ENCODE measurements at regions not wholly inside any gene's neighbourhood (a gene's known extent, or its start where the extent isn't known, plus 50 kb on each side); places are given as distances from the start of the nearest gene placed in this dataset.

GRCh38 chr10:113431398-113432160 is 121.3 kb upstream of the HABP2 start:
- Mint-ChIP-seq H3K27me3 (ENCODE audit: low read depth in 3 of 3) (peaks cover 0 to 3% (median 1%) of the 10 kb centered on the region in 3 donors), H3K9me3 (peaks cover 2 to 6% (median 3%) of the 10 kb centered on the region in 7 donors), H3K4me1 (peaks cover 8% of the 10 kb centered on the region), H3K36me3 (no peaks in the 10 kb centered on the region), H3K4me3 (no peak overlapping the region), H3K27ac (peak overlapping the region in 2 of 7 donors; percentile 25 to 32)
- TF ChIP-seq CTCF (IDR thresholded peaks at IDR 0.05) = no peak
- Histone ChIP-seq H4K20me1 (ENCODE audit: insufficient read depth, low read length) (no peaks in the 10 kb centered on the region), H3K79me2 (ENCODE audit: insufficient read depth, low read length) (no peaks in the 10 kb centered on the region), H3K9me3 (replicated peaks in 1 of 2; ENCODE audit: control insufficient read depth in 1 of 2, insufficient read depth in 1 of 2, low read length in 2 of 2) (no peaks in the 10 kb centered on the region), H3K27me3 (ENCODE audit: control insufficient read depth in 2 of 2, insufficient read depth in 2 of 2, low read length in 2 of 2) (no peaks in the 10 kb centered on the region), H3K4me2 (replicated peaks; ENCODE audit: extremely low read depth, low read length, poor library complexity, severe bottlenecking) (no peak overlapping the region), H3K9ac (ENCODE audit: insufficient read depth, low read length, poor library complexity, severe bottlenecking) (no peak overlapping the region), H3K4me3 (replicated peaks in 1 of 3; ENCODE audit: low read depth in 2 of 3, low read length in 3 of 3) (no peak overlapping the region), H3K4me1 (ENCODE audit: control insufficient read depth in 1 of 2, insufficient read depth in 2 of 2, low read length in 2 of 2) (peaks cover 7 to 9% of the 10 kb centered on the region in 2 donors), H3K27ac (ENCODE audit: low read depth in 1 of 2, low read length in 2 of 2) (no peak overlapping the region), H3K36me3 (replicated peaks in 1 of 2; ENCODE audit: control insufficient read depth in 1 of 2, insufficient read depth in 2 of 2, low read length in 2 of 2) (no peaks in the 10 kb centered on the region), H2AFZ (ENCODE audit: insufficient read depth, low read depth, low read length, poor library complexity, severe bottlenecking) (no peak overlapping the region)
- intact Hi-C loops (cut with micrococcal nuclease) = no loop called here
- no peak for DNase-seq
- 100% methylated on average over 11 of the region's 16 CpGs for WGBS (ENCODE audit: insufficient coverage)

- no peak overlapping the region for H3K9ac ChIP-seq (ENCODE audit: insufficient read depth, low read length, poor library complexity, severe bottlenecking)
- Mint-ChIP-seq H3K4me1 (peaks cover 1% of the 10 kb centered on the region), H3K36me3 (no peaks in the 10 kb centered on the region), H3K27me3 (ENCODE audit: low read depth in 3 of 3) (peaks cover 0 to 3% (median 1%) of the 10 kb centered on the region in 3 donors), H3K27ac (no peak overlapping the region), H3K9me3 (peaks cover 2 to 6% (median 3%) of the 10 kb centered on the region in 7 donors), H3K4me3 (no peak overlapping the region)
- H4K20me1 ChIP-seq (ENCODE audit: insufficient read depth, low read length) = no peaks in the 10 kb centered on the region
- no peaks in the 10 kb centered on the region for H3K36me3 ChIP-seq (replicated peaks in 1 of 2; ENCODE audit: control insufficient read depth in 1 of 2, insufficient read depth in 2 of 2, low read length in 2 of 2)
- H3K4me1 ChIP-seq (ENCODE audit: control insufficient read depth in 1 of 2, insufficient read depth in 2 of 2, low read length in 2 of 2) = peaks cover 0 to 2% of the 10 kb centered on the region in 2 donors
- intact Hi-C loops (cut with micrococcal nuclease) = no loop called here
- no peak overlapping the region for H2AFZ ChIP-seq (ENCODE audit: insufficient read depth, low read depth, low read length, poor library complexity, severe bottlenecking)
- H3K27ac ChIP-seq (ENCODE audit: low read depth in 1 of 2, low read length in 2 of 2) = no peak overlapping the region
- H3K9me3 ChIP-seq (replicated peaks in 1 of 2; ENCODE audit: control insufficient read depth in 1 of 2, insufficient read depth in 1 of 2, low read length in 2 of 2) = no peaks in the 10 kb centered on the region
- H3K79me2 ChIP-seq (ENCODE audit: insufficient read depth, low read length) = no peaks in the 10 kb centered on the region
- TF ChIP-seq CTCF (IDR thresholded peaks at IDR 0.05) = no peak
- H3K4me2 ChIP-seq (replicated peaks; ENCODE audit: extremely low read depth, low read length, poor library complexity, severe bottlenecking) = no peak overlapping the region
- WGBS (ENCODE audit: insufficient coverage) = 87% methylated on average over 2 of the region's 2 CpGs
- H3K4me3 ChIP-seq (replicated peaks in 1 of 3; ENCODE audit: low read depth in 2 of 3, low read length in 3 of 3) = no peak overlapping the region
- DNase-seq = no peak
- H3K27me3 ChIP-seq (ENCODE audit: control insufficient read depth in 2 of 2, insufficient read depth in 2 of 2, low read length in 2 of 2) = no peaks in the 10 kb centered on the region
Observed at GRCh38 chr10:113433711-113434110, 119.1 kb upstream of the HABP2 start.

Measured in CD14-positive monocyte (primary cell).